ENCODE measurements at regions not wholly inside any gene's neighbourhood (a gene's known extent, or its start where the extent isn't known, plus 50 kb on each side); places are given as distances from the start of the nearest gene placed in this dataset.

DNA sequence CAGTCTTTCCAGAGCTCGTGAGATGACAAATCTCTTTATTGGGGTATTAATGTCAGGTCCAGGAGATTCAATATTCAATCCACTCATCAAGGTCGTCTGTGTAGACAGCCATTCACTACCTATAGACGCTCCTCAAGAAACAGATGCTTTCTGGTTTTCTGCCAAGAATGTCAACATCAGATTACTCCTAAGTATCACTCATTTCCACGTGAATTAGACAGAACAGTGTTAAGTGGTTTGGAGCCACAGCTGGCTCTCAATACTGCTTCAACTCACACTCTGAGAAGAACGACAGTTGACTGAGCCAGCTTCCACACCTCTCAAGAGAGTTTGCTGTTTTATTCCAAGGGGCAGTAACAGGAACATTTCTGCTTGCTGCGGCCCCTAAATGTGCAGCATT is 113.5 kb upstream of the NEDD4L start:
- TF ChIP-seq, protein P1, sequence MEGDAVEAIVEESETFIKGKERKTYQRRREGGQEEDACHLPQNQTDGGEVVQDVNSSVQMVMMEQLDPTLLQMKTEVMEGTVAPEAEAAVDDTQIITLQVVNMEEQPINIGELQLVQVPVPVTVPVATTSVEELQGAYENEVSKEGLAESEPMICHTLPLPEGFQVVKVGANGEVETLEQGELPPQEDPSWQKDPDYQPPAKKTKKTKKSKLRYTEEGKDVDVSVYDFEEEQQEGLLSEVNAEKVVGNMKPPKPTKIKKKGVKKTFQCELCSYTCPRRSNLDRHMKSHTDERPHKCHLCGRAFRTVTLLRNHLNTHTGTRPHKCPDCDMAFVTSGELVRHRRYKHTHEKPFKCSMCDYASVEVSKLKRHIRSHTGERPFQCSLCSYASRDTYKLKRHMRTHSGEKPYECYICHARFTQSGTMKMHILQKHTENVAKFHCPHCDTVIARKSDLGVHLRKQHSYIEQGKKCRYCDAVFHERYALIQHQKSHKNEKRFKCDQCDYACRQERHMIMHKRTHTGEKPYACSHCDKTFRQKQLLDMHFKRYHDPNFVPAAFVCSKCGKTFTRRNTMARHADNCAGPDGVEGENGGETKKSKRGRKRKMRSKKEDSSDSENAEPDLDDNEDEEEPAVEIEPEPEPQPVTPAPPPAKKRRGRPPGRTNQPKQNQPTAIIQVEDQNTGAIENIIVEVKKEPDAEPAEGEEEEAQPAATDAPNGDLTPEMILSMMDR (IDR thresholded peaks at IDR 0.05), result no peak
- TF ChIP-seq POLR2A (IDR thresholded peaks at IDR 0.05), result no peak

Measured in esophagus squamous epithelium (tissue), 4 donors.